ENCODE measurements at regions not wholly inside any gene's neighbourhood (a gene's known extent, or its start where the extent isn't known, plus 50 kb on each side); places are given as distances from the start of the nearest gene placed in this dataset.

- TF ChIP-seq ZNF462 (CRISPR knock-in tag; IDR thresholded peaks at IDR 0.05) = no peak
- no peak for TF ChIP-seq ZNF114 (CRISPR knock-in tag; IDR thresholded peaks at IDR 0.05)
- no peak for TF ChIP-seq EZH2 (IDR thresholded peaks at IDR 0.05; ENCODE audit: low read depth, unreplicated experiment)
These were observed 601.1 kb upstream of the RORB start (continued) for GRCh38 chr9:73896061-73896460.

- Histone ChIP-seq H2AFZ (no peak overlapping the region), H3K36me3 (ENCODE audit: insufficient read depth) (no peaks in the 10 kb centered on the region), H4K20me1 (replicated peaks; ENCODE audit: insufficient read depth) (no peaks in the 10 kb centered on the region), H3K9me2 (ENCODE audit: insufficient read depth) (no peaks in the 10 kb centered on the region), H3K4me2 (no peak overlapping the region), H3K4me3 (no peak overlapping the region), H3K27ac (ENCODE audit: low read depth) (no peak overlapping the region), H3F3A (replicated peaks; ENCODE audit: low read depth) (no peaks in the 10 kb centered on the region), H3K4me1 (ENCODE audit: insufficient read depth) (peaks cover 6% of the 10 kb centered on the region; the same call in 1 of the 2 replicates), H3K27me3 (ENCODE audit: insufficient read depth) (no peaks in the 10 kb centered on the region), H3K79me2 (replicated peaks; ENCODE audit: insufficient read depth) (no peaks in the 10 kb centered on the region)
- H3K9me3 Mint-ChIP-seq = no peaks in the 10 kb centered on the region
- no peak overlapping the region for H3K27ac Mint-ChIP-seq
- ATAC-seq = no peak
- H3K4me3 Mint-ChIP-seq = no peak overlapping the region
- no peaks in the 10 kb centered on the region for H3K27me3 Mint-ChIP-seq (ENCODE audit: insufficient read depth, low read depth, poor library complexity)
- no peaks in the 10 kb centered on the region for H3K36me3 Mint-ChIP-seq (ENCODE audit: low read depth)
- no peak for DNase-seq (ENCODE audit: low spot score)
- peaks cover 10% of the 10 kb centered on the region; the same call in 2 of the 3 replicates for H3K4me1 Mint-ChIP-seq
- TF ChIP-seq CTCF (conservative IDR thresholded peaks at IDR 0.05; ENCODE audit: low read depth in 2 of 2) = no peak
- TF ChIP-seq STAT1 (IDR thresholded peaks at IDR 0.05; ENCODE audit: unreplicated experiment) = no peak
- TF ChIP-seq REST (IDR thresholded peaks at IDR 0.05; ENCODE audit: unreplicated experiment) = no peak
- TF ChIP-seq ZNF331 (CRISPR knock-in tag; IDR thresholded peaks at IDR 0.05; ENCODE audit: low read depth) = no peak
- TF ChIP-seq EZH2 (IDR thresholded peaks at IDR 0.05; ENCODE audit: low read depth, unreplicated experiment) = no peak
- TF ChIP-seq JUNB (IDR thresholded peaks at IDR 0.05; ENCODE audit: unreplicated experiment) = no peak
These were observed 590.5 kb upstream of the RORB start for GRCh38 chr9:73906671-73907070.
